ENCODE measurements at regions not wholly inside any gene's neighbourhood (a gene's known extent, or its start where the extent isn't known, plus 50 kb on each side); places are given as distances from the start of the nearest gene placed in this dataset.
A peak's percentile ranks its signal among the peaks of the same experiment; 100 is the strongest.

DNA sequence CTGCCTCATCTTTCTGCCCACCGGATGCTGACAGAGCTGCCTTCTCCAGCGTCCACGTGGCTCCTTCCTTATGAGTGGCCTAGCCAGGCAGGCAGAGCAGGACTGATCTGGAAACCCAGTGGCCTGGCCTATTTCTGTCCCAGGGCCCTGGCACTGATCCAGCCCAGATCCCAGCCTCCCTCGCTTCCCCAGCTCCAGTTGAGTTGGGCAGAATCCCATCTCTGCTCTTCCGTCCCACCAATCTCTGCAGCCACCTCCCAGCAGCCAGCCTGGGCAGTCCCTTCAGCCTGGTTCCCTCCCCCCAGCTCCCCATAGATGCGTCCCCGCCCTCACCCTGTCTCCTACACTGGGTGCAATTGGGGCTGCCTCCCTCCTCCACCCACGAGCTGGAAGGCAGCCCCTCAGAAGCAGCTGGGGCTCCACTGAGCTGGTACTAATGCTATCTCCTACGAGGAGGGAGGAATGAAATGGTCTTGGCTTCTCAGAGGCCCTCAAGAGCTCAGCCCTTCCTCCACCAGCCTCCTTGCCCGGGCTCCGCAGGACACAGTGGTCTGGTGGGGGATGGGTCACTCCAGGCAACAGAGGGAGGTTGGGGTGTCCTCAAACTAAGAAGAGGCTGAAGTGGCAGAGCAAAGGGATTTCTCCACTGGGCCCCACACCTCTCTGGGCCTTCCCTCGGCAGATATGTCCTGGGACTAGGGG, 94.2 kb downstream of the PJA1 start:
- Histone ChIP-seq H3K27ac (peak overlapping the region in 4 of 10 donors; percentile 25 to 39 (median 30)), H3K36me3 (no peaks in the 10 kb centered on the region), H3K27me3 (peaks cover 0 to 25% (median 0%) of the 10 kb centered on the region in 7 donors), H3K4me1 (peaks cover 0 to 15% (median 4%) of the 10 kb centered on the region in 9 donors), H3K4me3 (no peak overlapping the region), H3K9me3 (no peaks in the 10 kb centered on the region)
- ATAC-seq (peak; percentile 84 to 95 (median 92)), DNase-seq (peak; percentile 73 to 78)
- intact Hi-C loops (cut with DNase I), result loop anchor here in 2 of 10 donors (10.0 kb wide), 1 partner anchor 214 kb away; no protein-coding TSS in a partner anchor
- TF ChIP-seq, protein P1, sequence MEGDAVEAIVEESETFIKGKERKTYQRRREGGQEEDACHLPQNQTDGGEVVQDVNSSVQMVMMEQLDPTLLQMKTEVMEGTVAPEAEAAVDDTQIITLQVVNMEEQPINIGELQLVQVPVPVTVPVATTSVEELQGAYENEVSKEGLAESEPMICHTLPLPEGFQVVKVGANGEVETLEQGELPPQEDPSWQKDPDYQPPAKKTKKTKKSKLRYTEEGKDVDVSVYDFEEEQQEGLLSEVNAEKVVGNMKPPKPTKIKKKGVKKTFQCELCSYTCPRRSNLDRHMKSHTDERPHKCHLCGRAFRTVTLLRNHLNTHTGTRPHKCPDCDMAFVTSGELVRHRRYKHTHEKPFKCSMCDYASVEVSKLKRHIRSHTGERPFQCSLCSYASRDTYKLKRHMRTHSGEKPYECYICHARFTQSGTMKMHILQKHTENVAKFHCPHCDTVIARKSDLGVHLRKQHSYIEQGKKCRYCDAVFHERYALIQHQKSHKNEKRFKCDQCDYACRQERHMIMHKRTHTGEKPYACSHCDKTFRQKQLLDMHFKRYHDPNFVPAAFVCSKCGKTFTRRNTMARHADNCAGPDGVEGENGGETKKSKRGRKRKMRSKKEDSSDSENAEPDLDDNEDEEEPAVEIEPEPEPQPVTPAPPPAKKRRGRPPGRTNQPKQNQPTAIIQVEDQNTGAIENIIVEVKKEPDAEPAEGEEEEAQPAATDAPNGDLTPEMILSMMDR (IDR thresholded peaks at IDR 0.05), result no peak
- WGBS, 2 donors, result 33 to 39% methylated on average over 11 to 12 of the region's 12 CpGs

DNA sequence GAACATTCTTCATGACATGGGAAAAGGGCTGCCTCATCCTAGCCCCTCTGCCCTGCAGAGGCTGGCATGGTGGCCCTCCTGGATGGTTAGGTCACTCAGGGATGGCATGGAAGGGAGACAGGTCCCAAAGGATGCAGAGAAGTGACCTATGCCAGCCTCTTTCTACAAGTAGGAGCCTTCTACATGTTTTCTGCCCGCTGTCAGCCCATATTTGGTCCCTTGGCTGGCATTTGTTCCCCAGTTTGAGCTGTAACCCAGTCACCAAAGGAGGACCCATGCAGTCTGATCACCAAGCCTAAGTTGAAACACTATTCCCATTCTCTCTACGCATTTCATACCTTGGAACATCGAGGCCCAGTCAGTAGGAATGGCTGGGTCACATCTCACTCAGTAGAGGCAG, 95.4 kb downstream of the PJA1 start:
- Histone ChIP-seq H3K27ac (no peak overlapping the region), H3K36me3 (no peaks in the 10 kb centered on the region), H3K27me3 (peaks cover 0 to 28% (median 0%) of the 10 kb centered on the region in 7 donors), H3K4me3 (no peak overlapping the region), H3K4me1 (peaks cover 0 to 15% (median 4%) of the 10 kb centered on the region in 9 donors), H3K9me3 (no peaks in the 10 kb centered on the region)
- intact Hi-C loops (cut with DNase I), result loop anchor here in 6 of 10 donors (10.0 kb wide), 5 partner anchors 155 to 315 kb away; partner anchors contain the start of gene EFNB1 (in 2 of the 6)
- ATAC-seq, result no peak
- no peak for DNase-seq
- TF ChIP-seq, protein P1 (IDR thresholded peaks at IDR 0.05), result no peak
- 94 to 100% methylated on average over 3 of the region's 3 CpGs for WGBS, 2 donors

DNA sequence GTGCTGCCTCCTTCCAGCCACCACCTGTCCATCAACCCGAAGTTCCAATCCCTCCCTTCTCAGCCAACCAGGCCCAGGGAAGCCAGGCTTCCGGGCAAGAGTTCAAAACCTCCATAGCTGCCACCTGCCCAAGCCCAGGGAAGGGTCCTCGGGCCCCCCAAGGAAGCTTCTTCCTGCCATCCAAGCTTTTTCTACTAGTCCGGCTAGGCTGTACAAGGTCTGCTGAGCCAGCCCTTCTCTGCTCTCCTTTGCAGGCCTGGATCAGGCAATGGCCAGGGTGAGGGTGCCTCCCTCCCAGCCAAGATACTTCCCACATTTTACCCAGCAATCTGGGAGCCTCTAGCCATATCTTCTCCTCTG, 96.2 kb downstream of the PJA1 start:
- Histone ChIP-seq H3K36me3 (no peaks in the 10 kb centered on the region), H3K4me1 (peaks cover 0 to 15% (median 4%) of the 10 kb centered on the region in 9 donors), H3K4me3 (no peak overlapping the region), H3K9me3 (peaks cover 0 to 4% (median 0%) of the 10 kb centered on the region in 11 donors), H3K27ac (no peak overlapping the region), H3K27me3 (peaks cover 0 to 28% (median 0%) of the 10 kb centered on the region in 7 donors)
- ATAC-seq (no peak), DNase-seq (no peak)
- TF ChIP-seq, protein P1 (IDR thresholded peaks at IDR 0.05), result no peak
- intact Hi-C loops (cut with DNase I), result loop anchor here in 5 of 10 donors (10.0 kb wide), 5 partner anchors 154 to 316 kb away; partner anchors contain the start of gene EFNB1 (in 2 of the 5)
- 88 to 93% methylated on average over 4 of the region's 4 CpGs for WGBS, 2 donors

GRCh38 chrX:69068301-69069085, 96.8 kb downstream of the PJA1 start:
- 90 to 92% methylated on average over 7 of the region's 7 CpGs for WGBS, 2 donors
- no peaks in the 10 kb centered on the region for H3K36me3 ChIP-seq
- H3K27me3 ChIP-seq, result peaks cover 0 to 28% (median 0%) of the 10 kb centered on the region in 7 donors
- peaks cover 0 to 4% (median 0%) of the 10 kb centered on the region in 11 donors for H3K9me3 ChIP-seq
- H3K27ac ChIP-seq, result no peak overlapping the region
- no peak overlapping the region for H3K4me3 ChIP-seq
- no peak for DNase-seq
- TF ChIP-seq, protein P1 (IDR thresholded peaks at IDR 0.05), result no peak
- peaks cover 0 to 15% (median 4%) of the 10 kb centered on the region in 9 donors for H3K4me1 ChIP-seq
- no peak for ATAC-seq
- intact Hi-C loops (cut with DNase I), result loop anchor here in 5 of 10 donors (10.0 kb wide), 5 partner anchors 154 to 316 kb away; partner anchors contain the start of gene EFNB1 (in 2 of the 5)

All from heart right ventricle (tissue), 16 donors.